GM12878 (cell line): ENCODE measurements at regions not wholly inside any gene's neighbourhood (a gene's known extent, or its start where the extent isn't known, plus 50 kb on each side); places are given as distances from the start of the nearest gene placed in this dataset.

Experiments
- ATAC-seq: fragments of 200-7000 bp; cut with Tn5 transposase; 3 replicates; pipeline ENCODE4 v1.9.1; 2020; ENCODE audit warnings: mild to moderate bottlenecking, moderate library complexity
- BruUV-seq: library from RNA; stranded (reverse); fragments of 400-500 nt; replicated peaks from 2 replicates; lab custom pipeline; 2021; lab: Mats Ljungman, UMichigan
- CTCF ChIA-PET: fragments of 300-600 bp; sonication (Branson Sonifier 250); formaldehyde crosslinking; extraction: SDS; loops from one replicate; lab custom pipeline; 2021; ENCODE audit warnings: inconsistent platforms; lab: Yijun Ruan, JAX
- POLR2A ChIA-PET: fragments of 350-600 bp; formaldehyde crosslinking; extraction: SDS; loops from one replicate; lab custom pipeline; 2021; ENCODE audit warnings: inconsistent platforms; lab: Charles Lee
- RAD21 ChIA-PET: fragments of 300-600 bp; sonication (Branson Sonifier 250); formaldehyde crosslinking; loops from one replicate; lab custom pipeline; 2023; ENCODE audit warnings: antibody characterized with exemption; ENCODE audit not compliant: unreplicated experiment; lab: Charles Lee
- SMC1A ChIA-PET: fragments of 300-600 bp; sonication (Branson Sonifier 250); formaldehyde crosslinking; loops from one replicate; lab custom pipeline; 2023; ENCODE audit not compliant: unreplicated experiment, uncharacterized antibody; lab: Charles Lee
- DNase-seq: peaks from one replicate; pipeline ENCODE4 v3.0.0-alpha.2; 2011; ENCODE audit warnings: low read depth, low spot score
- FAIRE-seq: peaks from 3 replicates; lab custom pipeline; 2011; peaks lifted over from hg19 to GRCh38; lab: Jason Lieb, UNC
- H2AFZ ChIP-seq: 2 replicates; pipeline ENCODE4 v1.6.0; 2011; ENCODE audit warnings: low read depth, low read length, control low read depth; ENCODE audit not compliant: control insufficient read depth
- H3K27ac ChIP-seq: 2 replicates; pipeline ENCODE4 v1.5.1; 2011; ENCODE audit warnings: control low read depth; ENCODE audit not compliant: control insufficient read depth, insufficient read depth
- H3K27me3 ChIP-seq, 2 experiments: replicated peaks in 1 of 2; 2 replicates each; pipeline versions ENCODE4 v1.6.0 to v1.6.1; 2011; ENCODE audit warnings: low read length in 1 of 2; ENCODE audit not compliant: control insufficient read depth in 2 of 2, insufficient read depth in 2 of 2
- H3K36me3 ChIP-seq, 2 experiments: 2 replicates each; pipeline ENCODE4 v1.5.1; 2011; ENCODE audit warnings: low read length in 1 of 2; ENCODE audit not compliant: control insufficient read depth in 2 of 2, insufficient read depth in 2 of 2
- H3K4me1 ChIP-seq: 2 replicates; pipeline ENCODE4 v1.6.1; 2011; ENCODE audit warnings: mild to moderate bottlenecking, low read length, moderate library complexity, mixed read lengths; ENCODE audit not compliant: control insufficient read depth, insufficient read depth
- H3K4me2 ChIP-seq: 2 replicates; pipeline ENCODE4 v1.6.0; 2011; ENCODE audit warnings: control low read depth; ENCODE audit not compliant: control insufficient read depth, insufficient read depth
- H3K4me3 ChIP-seq: fragments of 200-600 bp; sonication (generic); 2 replicates; pipeline ENCODE4 v1.5.1; 2016
- H3K79me2 ChIP-seq: 2 replicates; pipeline ENCODE4 v1.6.0; 2011; ENCODE audit warnings: low read length; ENCODE audit not compliant: control insufficient read depth, insufficient read depth
- H3K9ac ChIP-seq: 2 replicates; pipeline ENCODE4 v1.8.0; 2011; ENCODE audit warnings: low read length, control low read depth, mixed read lengths; ENCODE audit not compliant: control insufficient read depth, insufficient read depth
- H3K9me3 ChIP-seq: replicated peaks from 3 replicates; pipeline ENCODE4 v1.5.1; 2011; ENCODE audit warnings: mild to moderate bottlenecking, low read length; ENCODE audit not compliant: control insufficient read depth, insufficient read depth
- H4K20me1 ChIP-seq: 2 replicates; pipeline ENCODE4 v1.6.0; 2011; ENCODE audit not compliant: control insufficient read depth, insufficient read depth
- CBX3 ChIP-seq: fragments of 200-600 bp; sonication (generic); IDR thresholded peaks from 2 replicates; pipeline ENCODE4 v1.6.1; 2016; ENCODE audit warnings: low read depth, borderline replicate concordance
- ETV6 ChIP-seq, 2 experiments: fragments of 450-650 bp in 1 of 2; IDR thresholded peaks in 1 of 2; conservative IDR thresholded peaks in 1 of 2; 2 replicates each; pipeline ENCODE4 v1.6.1; 2014; ENCODE audit warnings: antibody characterized with exemption in 1 of 2, borderline replicate concordance in 1 of 2, low read depth in 1 of 2, mild to moderate bottlenecking in 1 of 2, moderate library complexity in 1 of 2
- IKZF1 ChIP-seq: fragments of 450-650 bp; conservative IDR thresholded peaks from 2 replicates; pipeline ENCODE4 v1.6.1; 2017; ENCODE audit warnings: antibody characterized with exemption, mild to moderate bottlenecking
- JUND ChIP-seq: IDR thresholded peaks from 2 replicates; pipeline ENCODE4 v1.6.1; 2012; ENCODE audit warnings: low read depth, mild to moderate bottlenecking, low read length, improper control_type of control experiment, moderate library complexity
- KDM1A ChIP-seq: fragments of 200-600 bp; sonication (generic); IDR thresholded peaks from 2 replicates; pipeline ENCODE4 v1.6.1; 2016; ENCODE audit warnings: borderline replicate concordance
- NBN ChIP-seq: fragments of 450-650 bp; IDR thresholded peaks from 2 replicates; pipeline ENCODE4 v1.6.1; 2016
- POLR2A ChIP-seq: IDR thresholded peaks from 2 replicates; pipeline ENCODE4 v1.6.1; 2011; ENCODE audit warnings: low read depth, mild to moderate bottlenecking, low read length
- POLR2AphosphoS2 ChIP-seq: IDR thresholded peaks from 2 replicates; pipeline ENCODE4 v1.6.1; 2011; ENCODE audit warnings: low read depth, mild to moderate bottlenecking, low read length, improper control_type of control experiment, moderate library complexity
- POU2F2 ChIP-seq: IDR thresholded peaks from 3 replicates; pipeline ENCODE4 v1.6.1; 2011; ENCODE audit warnings: low read depth, mild to moderate bottlenecking, low read length, borderline replicate concordance
- RAD51 ChIP-seq: fragments of 450-650 bp; IDR thresholded peaks from 2 replicates; pipeline ENCODE4 v1.6.1; 2016; ENCODE audit warnings: moderate library complexity, mild to moderate bottlenecking, inconsistent platforms
- SMC3 ChIP-seq: IDR thresholded peaks from 2 replicates; pipeline ENCODE4 v1.6.1; 2011; ENCODE audit warnings: low read length, improper control_type of control experiment, borderline replicate concordance
- ZBTB40 ChIP-seq: fragments of 450-650 bp; IDR thresholded peaks from 2 replicates; pipeline ENCODE4 v1.6.1; 2016; ENCODE audit warnings: mild to moderate bottlenecking, moderate library complexity, borderline replicate concordance
- WGBS: methylation state at CpG from one replicate; pipeline ENCODE4 v1.1.6; 2016; ENCODE audit warnings: low lambda C conversion rate; ENCODE audit not compliant: insufficient replicate concordance, insufficient coverage; ENCODE audit errors: missing lambda C conversion rate; 5-methylcytosine and 5-hydroxymethylcytosine counted together
- in situ Hi-C: fragments of 300-500 bp; cut with MboI; formaldehyde crosslinking; loops from 9 replicates; pipeline ENCODE4 v1.14.3; 2018; ENCODE audit warnings: mixed read lengths
- intact Hi-C: fragments of 100-400 bp; cut with micrococcal nuclease; formaldehyde crosslinking; loops from one replicate; pipeline ENCODE4 v1.14.2; 2022; ENCODE audit not compliant: unreplicated experiment
- TF ChIP-seq, protein P1 (sequence below): fragments of 450-650 bp; IDR thresholded peaks from 2 replicates; pipeline ENCODE4 v1.6.1; 2018; ENCODE audit warnings: borderline replicate concordance, mild to moderate bottlenecking; ENCODE audit not compliant: partially characterized antibody

DNA sequence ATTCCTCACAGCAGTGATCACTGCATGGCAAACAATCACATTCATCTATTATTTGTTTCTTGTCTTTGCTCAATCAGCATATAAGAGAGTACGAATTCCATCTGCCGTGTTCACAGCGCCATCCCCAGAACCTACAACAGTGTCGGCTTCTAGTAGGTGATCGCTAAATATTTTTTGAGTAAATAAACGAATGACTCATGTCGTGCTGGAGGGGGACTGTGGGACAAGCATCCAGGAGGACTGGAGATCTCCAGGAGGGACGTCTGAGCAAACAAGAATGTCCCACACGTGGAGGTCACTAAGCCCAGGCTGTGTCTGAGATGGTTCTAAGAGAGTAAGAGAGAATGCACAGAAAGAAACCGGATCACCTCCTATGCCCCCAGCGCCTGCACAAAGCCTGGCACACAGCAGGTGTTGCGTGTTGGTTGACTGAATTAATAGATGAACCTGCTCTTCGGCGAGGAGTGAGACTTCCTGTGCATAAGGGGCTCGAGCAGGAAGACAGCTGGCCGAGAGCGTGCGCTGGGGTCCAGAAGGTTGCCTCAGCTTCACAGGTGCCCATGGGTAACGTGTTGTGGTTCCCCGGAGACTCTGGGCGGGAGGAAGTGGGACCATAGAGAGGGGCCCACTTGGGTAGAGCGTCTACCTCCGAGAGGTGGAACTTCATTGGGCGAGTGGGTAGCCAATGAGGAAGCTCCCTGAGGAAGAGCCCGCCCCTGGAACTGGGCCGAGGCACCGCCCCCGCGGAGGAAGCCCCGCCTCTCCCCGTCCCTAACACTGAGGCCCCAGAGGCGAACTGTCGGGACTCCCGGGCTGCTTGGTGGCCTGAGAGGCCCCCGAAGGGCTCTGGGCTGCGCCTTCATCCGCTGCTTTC, 193.0 kb downstream of the MELK start:
- RAD21 ChIA-PET, result interaction anchor here (1.2 kb wide), 1 partner anchor 30 kb away, joined by 3 read pairs; no protein-coding TSS in a partner anchor
- in situ Hi-C loops (no loop called here), intact Hi-C loops (no loop called here)
- DNase-seq, result peak; percentile 91
- no peaks in the 10 kb centered on the region for H3K79me2 ChIP-seq
- H4K20me1 ChIP-seq, result no peaks in the 10 kb centered on the region
- H3K4me1 ChIP-seq, result peaks cover 11% of the 10 kb centered on the region
- peak overlapping the region; percentile 17 for H3K27ac ChIP-seq
- 19% methylated on average over 36 of the region's 37 CpGs for WGBS
- H3K4me2 ChIP-seq, result peak overlapping the region; percentile 92
- H3K27me3 ChIP-seq, result peaks cover 0 to 4% of the 10 kb centered on the region in 2 experiments; a peak in 2 of 4 replicates
- POLR2A ChIA-PET, result interaction anchor here (0.5 kb wide), 1 partner anchor 461 kb away, joined by 4 read pairs; no protein-coding TSS in a partner anchor
- peak overlapping the region; percentile 54 for H3K4me3 ChIP-seq
- CTCF ChIA-PET, result interaction anchor here (1.0 to 1.4 kb wide), 3 partner anchors 9 to 640 kb away, joined by 3 to 4 read pairs (median 3); no protein-coding TSS in a partner anchor
- SMC1A ChIA-PET, result interaction anchor here (1.1 to 1.2 kb wide), 2 partner anchors 37 to 39 kb away, joined by 3 read pairs; no protein-coding TSS in a partner anchor
- H3K9ac ChIP-seq, result peak overlapping the region; percentile 18
- peak overlapping the region; percentile 97 for H2AFZ ChIP-seq
- no peaks in the 10 kb centered on the region; the same call in 2 of the 3 replicates for H3K9me3 ChIP-seq
- H3K36me3 ChIP-seq, result no peaks in the 10 kb centered on the region
- peak; percentile 98 for ATAC-seq
- BruUV-seq, result TSS peak; percentile 68
- peak; percentile 96 for FAIRE-seq
- TF ChIP-seq ZBTB40 (peak; percentile 44; the same call in 1 of the 2 replicates), POLR2A (peak; percentile 78), POLR2AphosphoS2 (no peak), CBX3 (no peak), KDM1A (no peak), JUND (no peak), POU2F2 (no peak; the same call in 2 of the 3 replicates), NBN (no peak), ETV6 (conservative IDR thresholded peaks at IDR 0.05 in 1 of 2, IDR thresholded peaks at IDR 0.05 in 1 of 2; ENCODE audit: borderline replicate concordance in 1 of 2, low read depth in 1 of 2) (peak in 1 of 2 experiments; percentile 50; a peak in 2 of 4 replicates), IKZF1 (no peak; the same call in none of the 2 replicates), SMC3 (no peak), RAD51 (no peak)
- TF ChIP-seq, protein P1, sequence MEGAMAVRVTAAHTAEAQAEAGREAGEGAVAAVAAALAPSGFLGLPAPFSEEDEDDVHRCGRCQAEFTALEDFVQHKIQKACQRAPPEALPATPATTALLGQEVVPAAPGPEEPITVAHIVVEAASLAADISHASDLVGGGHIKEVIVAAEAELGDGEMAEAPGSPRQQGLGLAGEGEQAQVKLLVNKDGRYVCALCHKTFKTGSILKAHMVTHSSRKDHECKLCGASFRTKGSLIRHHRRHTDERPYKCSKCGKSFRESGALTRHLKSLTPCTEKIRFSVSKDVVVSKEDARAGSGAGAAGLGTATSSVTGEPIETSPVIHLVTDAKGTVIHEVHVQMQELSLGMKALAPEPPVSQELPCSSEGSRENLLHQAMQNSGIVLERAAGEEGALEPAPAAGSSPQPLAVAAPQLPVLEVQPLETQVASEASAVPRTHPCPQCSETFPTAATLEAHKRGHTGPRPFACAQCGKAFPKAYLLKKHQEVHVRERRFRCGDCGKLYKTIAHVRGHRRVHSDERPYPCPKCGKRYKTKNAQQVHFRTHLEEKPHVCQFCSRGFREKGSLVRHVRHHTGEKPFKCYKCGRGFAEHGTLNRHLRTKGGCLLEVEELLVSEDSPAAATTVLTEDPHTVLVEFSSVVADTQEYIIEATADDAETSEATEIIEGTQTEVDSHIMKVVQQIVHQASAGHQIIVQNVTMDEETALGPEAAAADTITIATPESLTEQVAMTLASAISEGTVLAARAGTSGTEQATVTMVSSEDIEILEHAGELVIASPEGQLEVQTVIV, result no peak
